Activated naive CD8-positive, alpha-beta T cell treated with anti-CD3 and anti-CD28 coated beads, Interleukin-2, amount 50 U/mL, for 24 hours (primary cell): ENCODE measurements at regions not wholly inside any gene's neighbourhood (a gene's known extent, or its start where the extent isn't known, plus 50 kb on each side); places are given as distances from the start of the nearest gene placed in this dataset.
A peak's percentile ranks its signal among the peaks of the same experiment; 100 is the strongest.
"Not testable (repeated sequence)": the region's sequence is repeated elsewhere in the genome, so short reads cannot be mapped to it uniquely, and the experiment has no call there.

Source experiments
- ATAC-seq: fragments of 150-1000 bp; cut with Tn5 transposase; one replicate; pipeline ENCODE4 v1.10.0; 2021
- DNase-seq: peaks from one replicate; pipeline ENCODE4 v3.0.0; 2021
- H3K27ac Mint-ChIP-seq: one replicate; pipeline ENCODE4 v1.8.0; 2021; ENCODE audit warnings: mild to moderate bottlenecking, mixed read lengths
- H3K27me3 Mint-ChIP-seq: one replicate; pipeline ENCODE4 v1.8.0; 2021; ENCODE audit warnings: mixed read lengths
- H3K36me3 Mint-ChIP-seq: one replicate; pipeline ENCODE4 v1.8.0; 2021; ENCODE audit warnings: low read depth, mixed read lengths
- H3K4me1 Mint-ChIP-seq: one replicate; pipeline ENCODE4 v1.8.0; 2021; ENCODE audit warnings: mixed read lengths
- H3K4me3 Mint-ChIP-seq: one replicate; pipeline ENCODE4 v1.8.0; 2021; ENCODE audit warnings: mild to moderate bottlenecking, moderate library complexity, mixed read lengths
- H3K9me3 Mint-ChIP-seq: one replicate; pipeline ENCODE4 v1.8.0; 2021; ENCODE audit warnings: mixed read lengths

- Mint-ChIP-seq H3K36me3 (no peaks in the 10 kb centered on the region), H3K4me1 (no peaks in the 10 kb centered on the region), H3K27me3 (no peaks in the 10 kb centered on the region), H3K4me3 (no peak overlapping the region), H3K9me3 (no peaks in the 10 kb centered on the region), H3K27ac (no peak overlapping the region)
- DNase-seq (no peak), ATAC-seq (no peak)
Measured at GRCh38 chr5:44543511-44543910, 154.3 kb upstream of the FGF10 start.

GRCh38 chr5:44542470-44542869 lies 153.2 kb upstream of the FGF10 start:
- no peak for DNase-seq
- no peaks in the 10 kb centered on the region for H3K27me3 Mint-ChIP-seq
- ATAC-seq, result no peak
- H3K4me3 Mint-ChIP-seq, result no peak overlapping the region
- H3K27ac Mint-ChIP-seq, result no peak overlapping the region
- H3K9me3 Mint-ChIP-seq, result no peaks in the 10 kb centered on the region
- H3K36me3 Mint-ChIP-seq, result no peaks in the 10 kb centered on the region
- no peaks in the 10 kb centered on the region for H3K4me1 Mint-ChIP-seq

- H3K27me3 Mint-ChIP-seq, result no peaks in the 10 kb centered on the region
- no peaks in the 10 kb centered on the region for H3K4me1 Mint-ChIP-seq
- ATAC-seq (no peak), DNase-seq (no peak)
- no peaks in the 10 kb centered on the region for H3K9me3 Mint-ChIP-seq
- H3K27ac Mint-ChIP-seq, result no peak overlapping the region
- no peak overlapping the region for H3K4me3 Mint-ChIP-seq
- no peaks in the 10 kb centered on the region for H3K36me3 Mint-ChIP-seq
Measured at GRCh38 chr5:44539602-44539919, 150.3 kb upstream of the FGF10 start.

- DNase-seq (no peak), ATAC-seq (no peak)
- Mint-ChIP-seq H3K9me3 (no peaks in the 10 kb centered on the region), H3K4me3 (no peak overlapping the region), H3K27me3 (no peaks in the 10 kb centered on the region), H3K4me1 (no peaks in the 10 kb centered on the region), H3K36me3 (no peaks in the 10 kb centered on the region), H3K27ac (no peak overlapping the region)
Measured at GRCh38 chr5:44538797-44539601, 149.8 kb upstream of the FGF10 start.

- H3K27ac Mint-ChIP-seq, result no peak overlapping the region
- no peak for ATAC-seq
- H3K4me1 Mint-ChIP-seq, result no peaks in the 10 kb centered on the region
- H3K9me3 Mint-ChIP-seq, result peaks cover 2% of the 10 kb centered on the region
- DNase-seq, result peak; percentile 3
- H3K4me3 Mint-ChIP-seq, result no peak overlapping the region
- no peaks in the 10 kb centered on the region for H3K27me3 Mint-ChIP-seq
- H3K36me3 Mint-ChIP-seq, result no peaks in the 10 kb centered on the region
Measured at GRCh38 chr5:44536650-44537260, 147.5 kb upstream of the FGF10 start.

GRCh38 chr5:44535621-44536020 lies 146.4 kb upstream of the FGF10 start:
- Mint-ChIP-seq H3K27ac (no peak overlapping the region), H3K27me3 (no peaks in the 10 kb centered on the region), H3K4me1 (no peaks in the 10 kb centered on the region)

GRCh38 chr5:44532981-44533380 lies 143.8 kb upstream of the FGF10 start:
- no peak for ATAC-seq
- DNase-seq, result no peak
- H3K27ac Mint-ChIP-seq, result no peak overlapping the region
- no peaks in the 10 kb centered on the region for H3K4me1 Mint-ChIP-seq
- H3K27me3 Mint-ChIP-seq, result no peaks in the 10 kb centered on the region
- H3K4me3 Mint-ChIP-seq, result no peak overlapping the region
- no peaks in the 10 kb centered on the region for H3K36me3 Mint-ChIP-seq
- H3K9me3 Mint-ChIP-seq, result peaks cover 21% of the 10 kb centered on the region

More at GRCh38 chr5:44535621-44536020, 146.4 kb upstream of the FGF10 start:
- ATAC-seq (no peak), DNase-seq (no peak)
- H3K4me3 Mint-ChIP-seq, result no peak overlapping the region
- H3K9me3 Mint-ChIP-seq, result peaks cover 10% of the 10 kb centered on the region
- no peaks in the 10 kb centered on the region for H3K36me3 Mint-ChIP-seq

- not testable (repeated sequence) for H3K4me1 Mint-ChIP-seq, ATAC-seq, H3K36me3 Mint-ChIP-seq, H3K4me3 Mint-ChIP-seq, H3K27ac Mint-ChIP-seq, H3K27me3 Mint-ChIP-seq, DNase-seq
- peaks cover 21% of the 10 kb centered on the region for H3K9me3 Mint-ChIP-seq
Measured at GRCh38 chr5:44531756-44532155, 142.5 kb upstream of the FGF10 start.

- H3K27me3 Mint-ChIP-seq, H3K27ac Mint-ChIP-seq: not testable (repeated sequence)
Measured at GRCh38 chr5:44530783-44531182, 141.6 kb upstream of the FGF10 start.

GRCh38 chr5:44511596-44511995 lies 122.4 kb upstream of the FGF10 start:
- Mint-ChIP-seq H3K4me1 (no peaks in the 10 kb centered on the region), H3K4me3 (no peak overlapping the region), H3K27ac (no peak overlapping the region), H3K36me3 (no peaks in the 10 kb centered on the region), H3K9me3 (peaks cover 4% of the 10 kb centered on the region), H3K27me3 (no peaks in the 10 kb centered on the region)
- DNase-seq (no peak), ATAC-seq (no peak)

More at GRCh38 chr5:44530783-44531182, 141.6 kb upstream of the FGF10 start:
- DNase-seq, H3K36me3 Mint-ChIP-seq, H3K4me3 Mint-ChIP-seq, ATAC-seq, H3K4me1 Mint-ChIP-seq: not testable (repeated sequence)
- H3K9me3 Mint-ChIP-seq, result peaks cover 21% of the 10 kb centered on the region

- Mint-ChIP-seq H3K27me3 (no peaks in the 10 kb centered on the region), H3K9me3 (no peaks in the 10 kb centered on the region), H3K4me3 (no peak overlapping the region), H3K4me1 (no peaks in the 10 kb centered on the region), H3K27ac (no peak overlapping the region), H3K36me3 (no peaks in the 10 kb centered on the region)
- ATAC-seq, result no peak
- no peak for DNase-seq
Measured at GRCh38 chr5:44506561-44506960, 117.3 kb upstream of the FGF10 start.

- H3K9me3 Mint-ChIP-seq, result no peaks in the 10 kb centered on the region
- H3K27ac Mint-ChIP-seq, result no peak overlapping the region
- H3K4me3 Mint-ChIP-seq, result no peak overlapping the region
- H3K27me3 Mint-ChIP-seq, result no peaks in the 10 kb centered on the region
- no peak for DNase-seq
- no peaks in the 10 kb centered on the region for H3K36me3 Mint-ChIP-seq
- H3K4me1 Mint-ChIP-seq, result no peaks in the 10 kb centered on the region
- ATAC-seq, result no peak
Measured at GRCh38 chr5:44499381-44499780, 110.2 kb upstream of the FGF10 start.

- ATAC-seq (no peak), DNase-seq (no peak)
- Mint-ChIP-seq H3K4me3 (no peak overlapping the region), H3K36me3 (no peaks in the 10 kb centered on the region), H3K9me3 (no peaks in the 10 kb centered on the region), H3K27me3 (no peaks in the 10 kb centered on the region), H3K27ac (no peak overlapping the region), H3K4me1 (no peaks in the 10 kb centered on the region)
Measured at GRCh38 chr5:44497606-44498005, 108.4 kb upstream of the FGF10 start.

- no peaks in the 10 kb centered on the region for H3K4me1 Mint-ChIP-seq
- H3K27me3 Mint-ChIP-seq, result no peaks in the 10 kb centered on the region
- H3K27ac Mint-ChIP-seq, result no peak overlapping the region
- no peaks in the 10 kb centered on the region for H3K36me3 Mint-ChIP-seq
- ATAC-seq (no peak), DNase-seq (no peak)
- H3K9me3 Mint-ChIP-seq, result no peaks in the 10 kb centered on the region
- H3K4me3 Mint-ChIP-seq, result no peak overlapping the region
Measured at GRCh38 chr5:44495280-44495679, 106.1 kb upstream of the FGF10 start.

- Mint-ChIP-seq H3K4me1 (no peaks in the 10 kb centered on the region), H3K36me3 (no peaks in the 10 kb centered on the region), H3K9me3 (no peaks in the 10 kb centered on the region), H3K27me3 (no peaks in the 10 kb centered on the region), H3K4me3 (no peak overlapping the region), H3K27ac (no peak overlapping the region)
- DNase-seq (no peak), ATAC-seq (no peak)
Measured at GRCh38 chr5:44489759-44490158, 100.5 kb upstream of the FGF10 start.
